ENCODE measurements at regions not wholly inside any gene's neighbourhood (a gene's known extent, or its start where the extent isn't known, plus 50 kb on each side); places are given as distances from the start of the nearest gene placed in this dataset.
"Not testable (repeated sequence)": the region's sequence is repeated elsewhere in the genome, so short reads cannot be mapped to it uniquely, and the experiment has no call there.

DNA sequence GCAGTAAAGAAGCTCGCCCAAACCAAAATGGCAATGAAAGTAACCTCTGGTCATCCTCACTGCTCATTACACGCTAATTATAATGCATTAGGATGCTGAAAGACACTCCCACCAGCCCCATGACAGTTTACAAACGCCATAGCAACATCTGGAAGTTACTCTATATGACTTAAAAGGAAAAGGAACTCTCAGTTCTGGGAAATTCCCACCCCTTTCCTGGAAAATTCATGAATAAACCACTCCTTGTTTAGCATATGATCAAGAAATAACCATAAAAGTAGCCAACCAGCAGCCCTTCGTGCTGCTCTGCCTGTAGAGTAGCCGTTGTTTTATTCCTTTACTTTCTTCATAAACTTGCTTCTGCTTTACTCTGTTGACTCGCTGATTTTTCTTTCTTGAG, 164.6 kb downstream of the SMAD6 start:
- no peak for DNase-seq (ENCODE audit: low spot score)
- H3K27me3 Mint-ChIP-seq (ENCODE audit: unreplicated experiment): peaks cover 5% of the 10 kb centered on the region
- H3K36me3 Mint-ChIP-seq (ENCODE audit: low read depth, unreplicated experiment): no peaks in the 10 kb centered on the region
- H3K4me3 Mint-ChIP-seq (ENCODE audit: unreplicated experiment): no peak overlapping the region
- H3K9me3 Mint-ChIP-seq (ENCODE audit: unreplicated experiment): no peaks in the 10 kb centered on the region
- no peak overlapping the region for H3K27ac Mint-ChIP-seq (ENCODE audit: unreplicated experiment)
- peaks cover 15% of the 10 kb centered on the region for H3K4me1 Mint-ChIP-seq (ENCODE audit: unreplicated experiment)
- TF ChIP-seq CTCF (IDR thresholded peaks at IDR 0.05; ENCODE audit: unreplicated experiment): no peak

- Mint-ChIP-seq H3K27ac (ENCODE audit: unreplicated experiment) (peak overlapping the region; percentile 6), H3K4me3 (ENCODE audit: unreplicated experiment) (no peak overlapping the region), H3K9me3 (ENCODE audit: unreplicated experiment) (no peaks in the 10 kb centered on the region), H3K4me1 (ENCODE audit: unreplicated experiment) (peaks cover 15% of the 10 kb centered on the region), H3K36me3 (ENCODE audit: low read depth, unreplicated experiment) (no peaks in the 10 kb centered on the region), H3K27me3 (ENCODE audit: unreplicated experiment) (peaks cover 2% of the 10 kb centered on the region)
- DNase-seq (ENCODE audit: low spot score): no peak
- no peak for TF ChIP-seq CTCF (IDR thresholded peaks at IDR 0.05; ENCODE audit: unreplicated experiment)
Measured at GRCh38 chr15:66868918-66869317, 166.9 kb downstream of the SMAD6 start.

DNA sequence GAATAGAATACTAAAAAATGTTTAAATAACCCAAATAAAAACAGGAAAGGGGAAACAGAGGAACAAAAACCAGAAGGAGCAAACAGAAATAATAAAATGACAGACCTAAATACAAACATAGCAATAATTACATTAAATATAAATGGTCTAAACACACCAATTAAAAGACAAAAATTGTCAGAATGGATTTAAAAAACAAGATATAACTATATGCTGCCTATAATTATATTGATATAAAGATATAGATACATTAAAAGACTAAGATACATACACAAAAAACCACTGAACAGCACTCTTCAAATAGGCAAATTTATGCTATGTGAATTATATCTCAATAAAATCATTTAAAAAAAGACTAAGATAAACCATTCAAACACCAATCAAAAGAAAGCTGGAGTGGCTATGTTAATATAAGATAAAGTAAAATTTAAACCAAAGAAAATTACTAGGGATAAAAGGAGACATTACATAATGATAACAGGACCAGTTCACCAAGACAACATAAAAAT, 168.9 kb downstream of the SMAD6 start:
- no peak for TF ChIP-seq CTCF (IDR thresholded peaks at IDR 0.05; ENCODE audit: unreplicated experiment)
- Mint-ChIP-seq H3K27me3 (ENCODE audit: unreplicated experiment) (no peaks in the 10 kb centered on the region), H3K27ac (ENCODE audit: unreplicated experiment) (no peak overlapping the region), H3K4me1 (ENCODE audit: unreplicated experiment) (peaks cover 11% of the 10 kb centered on the region), H3K4me3 (ENCODE audit: unreplicated experiment) (no peak overlapping the region), H3K9me3 (ENCODE audit: unreplicated experiment) (no peaks in the 10 kb centered on the region), H3K36me3 (ENCODE audit: low read depth, unreplicated experiment) (no peaks in the 10 kb centered on the region)
- no peak for DNase-seq (ENCODE audit: low spot score)

- Mint-ChIP-seq H3K9me3 (ENCODE audit: unreplicated experiment) (no peaks in the 10 kb centered on the region), H3K4me3 (ENCODE audit: unreplicated experiment) (no peak overlapping the region), H3K4me1 (ENCODE audit: unreplicated experiment) (peaks cover 4% of the 10 kb centered on the region), H3K27ac (ENCODE audit: unreplicated experiment) (no peak overlapping the region), H3K27me3 (ENCODE audit: unreplicated experiment) (no peaks in the 10 kb centered on the region), H3K36me3 (ENCODE audit: low read depth, unreplicated experiment) (no peaks in the 10 kb centered on the region)
- no peak for DNase-seq (ENCODE audit: low spot score)
- no peak for TF ChIP-seq CTCF (IDR thresholded peaks at IDR 0.05; ENCODE audit: unreplicated experiment)
Measured at GRCh38 chr15:66872405-66872804, 170.4 kb downstream of the SMAD6 start.

DNA sequence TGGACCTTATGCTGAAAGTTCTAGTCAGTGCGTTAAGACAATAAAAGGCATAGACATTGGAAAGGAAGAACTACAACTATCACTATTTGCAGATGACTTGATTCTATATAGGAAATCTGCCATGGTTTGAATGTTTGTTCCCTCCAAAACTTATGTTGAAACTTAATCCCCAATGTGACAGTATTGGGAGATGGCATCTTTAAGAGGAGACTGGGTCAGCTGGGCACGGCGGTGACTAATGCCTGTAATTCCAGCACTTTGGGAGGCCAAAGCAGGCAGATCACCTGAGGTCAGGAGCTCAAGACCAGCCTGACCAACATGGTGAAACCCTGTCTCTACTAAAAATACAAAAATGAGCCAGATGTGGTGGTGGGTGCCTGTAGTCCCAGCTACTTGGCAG, 171.3 kb downstream of the SMAD6 start:
- not testable (repeated sequence) for H3K4me3 Mint-ChIP-seq (ENCODE audit: unreplicated experiment); H3K36me3 Mint-ChIP-seq (ENCODE audit: low read depth, unreplicated experiment); H3K4me1 Mint-ChIP-seq (ENCODE audit: unreplicated experiment); H3K9me3 Mint-ChIP-seq (ENCODE audit: unreplicated experiment); H3K27ac Mint-ChIP-seq (ENCODE audit: unreplicated experiment); H3K27me3 Mint-ChIP-seq (ENCODE audit: unreplicated experiment); DNase-seq (ENCODE audit: low spot score)

- no peaks in the 10 kb centered on the region for H3K9me3 Mint-ChIP-seq (ENCODE audit: unreplicated experiment)
- DNase-seq (ENCODE audit: low spot score): no peak
Measured at GRCh38 chr15:66873856-66874255, 171.8 kb downstream of the SMAD6 start.

More at GRCh38 chr15:66873856-66874255, 171.8 kb downstream of the SMAD6 start:
- no peak for TF ChIP-seq CTCF (IDR thresholded peaks at IDR 0.05; ENCODE audit: unreplicated experiment)
- H3K27ac Mint-ChIP-seq (ENCODE audit: unreplicated experiment): no peak overlapping the region
- peaks cover 7% of the 10 kb centered on the region for H3K4me1 Mint-ChIP-seq (ENCODE audit: unreplicated experiment)
- H3K4me3 Mint-ChIP-seq (ENCODE audit: unreplicated experiment): no peak overlapping the region
- no peaks in the 10 kb centered on the region for H3K36me3 Mint-ChIP-seq (ENCODE audit: low read depth, unreplicated experiment)
- peaks cover 3% of the 10 kb centered on the region for H3K27me3 Mint-ChIP-seq (ENCODE audit: unreplicated experiment)

All from endothelial cell (in vitro differentiated cells).